Panc1 (cell line): ENCODE measurements at regions not wholly inside any gene's neighbourhood (a gene's known extent, or its start where the extent isn't known, plus 50 kb on each side); places are given as distances from the start of the nearest gene placed in this dataset.

Source experiments
- ATAC-seq: fragments of 200-7000 bp; cut with Tn5 transposase; 2 replicates; pipeline ENCODE4 v1.9.1; 2020; ENCODE audit warnings: mild to moderate bottlenecking, moderate library complexity
- BruUV-seq: library from RNA; stranded (reverse); fragments of 400-500 nt; replicated peaks from 2 replicates; lab custom pipeline; 2021; lab: Mats Ljungman, UMichigan
- CTCF ChIA-PET: fragments of 300-600 bp; sonication (Branson Sonifier 250); formaldehyde crosslinking; loops from one replicate; lab custom pipeline; 2022; ENCODE audit warnings: antibody characterized with exemption; lab: Charles Lee
- POLR2A ChIA-PET: fragments of 300-600 bp; sonication (Branson Sonifier 250); formaldehyde crosslinking; loops from one replicate; lab custom pipeline; 2022; ENCODE audit warnings: antibody characterized with exemption; lab: Charles Lee
- DNase-seq: peaks from one replicate; pipeline ENCODE4 v3.0.0-alpha.2; 2010; ENCODE audit warnings: low read depth, low spot score
- H3K27ac ChIP-seq: 2 replicates; pipeline ENCODE4 v1.5.1; 2011; ENCODE audit warnings: mild to moderate bottlenecking, low read length, inconsistent platforms
- H3K27me3 ChIP-seq: fragments of 200-500 bp; sonication (Bioruptor generic); 2 replicates; pipeline ENCODE4 v1.6.0; 2014; ENCODE audit warnings: low read length, inconsistent platforms; ENCODE audit not compliant: control insufficient read depth, insufficient read depth
- H3K36me3 ChIP-seq: fragments of 200-500 bp; sonication (Bioruptor generic); 2 replicates; pipeline ENCODE4 v1.5.1; 2014; ENCODE audit warnings: inconsistent platforms, mild to moderate bottlenecking, low read length, moderate library complexity; ENCODE audit not compliant: control insufficient read depth, insufficient read depth
- H3K4me1 ChIP-seq: 2 replicates; pipeline ENCODE4 v1.5.1; 2011; ENCODE audit warnings: inconsistent platforms, mild to moderate bottlenecking, low read length, moderate library complexity; ENCODE audit not compliant: control insufficient read depth, insufficient read depth
- H3K4me3 ChIP-seq, 2 experiments: 2 replicates each; pipeline ENCODE4 v1.5.1; 2011 to 2012; ENCODE audit warnings: low read depth in 2 of 2, low read length in 2 of 2, mild to moderate bottlenecking in 2 of 2, inconsistent platforms in 1 of 2, moderate library complexity in 1 of 2
- H3K9me3 ChIP-seq: fragments of 200-500 bp; sonication (Bioruptor generic); 2 replicates; pipeline ENCODE4 v1.5.1; 2014; ENCODE audit warnings: low read depth, mild to moderate bottlenecking, inconsistent platforms, low read length, moderate library complexity; ENCODE audit not compliant: control insufficient read depth, insufficient read depth
- CTCF ChIP-seq: fragments of 450-650 bp; IDR thresholded peaks from 2 replicates; pipeline ENCODE4 v1.5.1; 2017; ENCODE audit warnings: mild to moderate bottlenecking
- POLR2AphosphoS5 ChIP-seq: IDR thresholded peaks from 2 replicates; pipeline ENCODE4 v1.6.1; 2012; ENCODE audit warnings: mild to moderate bottlenecking, low read depth, low read length, moderate library complexity
- REST ChIP-seq, 2 experiments: IDR thresholded peaks; 2 replicates each; pipeline ENCODE4 v1.6.1; 2011 to 2012; ENCODE audit warnings: low read depth in 2 of 2, control low read depth in 1 of 2, low read length in 1 of 2, mild to moderate bottlenecking in 1 of 2, moderate library complexity in 1 of 2; ENCODE audit not compliant: insufficient read depth in 1 of 2
- SIN3A ChIP-seq: IDR thresholded peaks from 2 replicates; pipeline ENCODE4 v1.6.1; 2012; ENCODE audit warnings: low read depth, mild to moderate bottlenecking, low read length, moderate library complexity, borderline replicate concordance; ENCODE audit not compliant: insufficient read depth
- TCF7L2 ChIP-seq: IDR thresholded peaks from 2 replicates; pipeline ENCODE4 v1.6.1; 2011; ENCODE audit warnings: mild to moderate bottlenecking, low read depth, low read length, inconsistent platforms
- in situ Hi-C: cut with HindIII; loops from 2 replicates; pipeline ENCODE4 v1.10.0; 2016; ENCODE audit warnings: low sequenced_read_pairs, low pct_unique_long_range_greater_than_20kb
- intact Hi-C: fragments of 100-400 bp; cut with micrococcal nuclease; formaldehyde crosslinking; loops from one replicate; pipeline ENCODE4 v1.10.0; 2022; ENCODE audit not compliant: unreplicated experiment

GRCh38 chr20:16926626-16927430, 178.7 kb downstream of the OTOR start:
- intact Hi-C loops, result no loop called here

GRCh38 chr20:16929756-16930155, 181.6 kb downstream of the OTOR start:
- no peak overlapping the region for H3K27ac ChIP-seq
- no peak for TF ChIP-seq POLR2AphosphoS5
- no peak for TF ChIP-seq SIN3A
- no peak for TF ChIP-seq REST (IDR thresholded peaks at IDR 0.05; ENCODE audit: insufficient read depth in 1 of 2, low read depth in 2 of 2, low read length in 1 of 2)
- H3K9me3 ChIP-seq, result no peaks in the 10 kb centered on the region
- in situ Hi-C loops (no loop called here), intact Hi-C loops (no loop called here)
- no TSS peak for BruUV-seq
- ChIA-PET POLR2A (no interaction called here), CTCF (no interaction called here)
- no peaks in the 10 kb centered on the region for H3K36me3 ChIP-seq
- DNase-seq (no peak), ATAC-seq (no peak)
- no peak overlapping the region for H3K4me3 ChIP-seq
- no peaks in the 10 kb centered on the region for H3K4me1 ChIP-seq
- no peaks in the 10 kb centered on the region for H3K27me3 ChIP-seq

More at GRCh38 chr20:16926626-16927430, 178.7 kb downstream of the OTOR start:
- no peaks in the 10 kb centered on the region for H3K27me3 ChIP-seq
- ChIA-PET POLR2A (no interaction called here), CTCF (no interaction called here)
- BruUV-seq, result no TSS peak
- no peaks in the 10 kb centered on the region for H3K9me3 ChIP-seq
- in situ Hi-C loops, result no loop called here
- no peak overlapping the region for H3K27ac ChIP-seq
- H3K4me3 ChIP-seq, result no peak overlapping the region
- no peak for DNase-seq
- TF ChIP-seq REST (IDR thresholded peaks at IDR 0.05; ENCODE audit: insufficient read depth in 1 of 2, low read depth in 2 of 2, low read length in 1 of 2) (no peak), SIN3A (no peak), CTCF (no peak), TCF7L2 (no peak), POLR2AphosphoS5 (no peak)
- no peaks in the 10 kb centered on the region for H3K4me1 ChIP-seq
- ATAC-seq, result no peak
- no peaks in the 10 kb centered on the region for H3K36me3 ChIP-seq
